ENCODE measurements at regions not wholly inside any gene's neighbourhood (a gene's known extent, or its start where the extent isn't known, plus 50 kb on each side); places are given as distances from the start of the nearest gene placed in this dataset.

DNA sequence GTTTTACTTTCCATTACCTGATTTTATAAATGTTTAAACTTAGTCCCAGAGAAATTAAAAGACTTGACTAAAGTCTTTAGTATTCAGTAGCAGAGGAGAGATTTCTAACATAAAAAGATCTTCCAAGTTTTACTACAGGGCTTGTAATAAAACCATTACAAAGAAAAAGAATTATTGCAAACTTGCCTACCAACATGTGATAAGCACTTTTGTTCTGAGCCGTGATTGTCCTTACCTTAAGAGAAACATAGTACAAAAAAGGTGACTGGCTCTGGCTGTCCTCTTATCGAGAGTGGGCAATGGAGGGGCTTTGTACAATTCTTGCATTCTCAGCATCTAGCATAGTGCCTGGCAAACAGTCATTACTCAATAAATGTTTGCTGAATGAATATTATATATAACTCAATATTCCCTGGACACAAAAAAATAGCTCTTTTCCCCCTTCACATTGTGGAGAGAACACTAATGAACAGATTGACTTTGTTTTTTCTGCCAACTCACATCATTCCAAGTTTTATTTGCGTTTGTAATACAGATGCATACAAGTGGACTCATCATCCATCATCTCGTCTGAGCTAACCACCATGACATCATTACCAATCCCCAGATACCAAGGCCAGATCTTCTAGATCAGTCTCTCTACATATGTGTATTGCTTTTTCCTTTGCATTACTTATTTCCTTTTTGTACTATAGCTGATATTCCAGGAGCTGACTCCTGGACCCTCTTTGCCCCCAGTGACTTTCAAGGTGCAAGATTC, 192.8 kb upstream of the EEA1 start:
- Histone ChIP-seq H3K27me3 (ENCODE audit: low read length) (no peaks in the 10 kb centered on the region), H3K36me3 (ENCODE audit: low read depth, low read length) (no peaks in the 10 kb centered on the region), H3K4me3 (ENCODE audit: low read length) (no peak overlapping the region), H3K9ac (ENCODE audit: low read length) (no peak overlapping the region), H4K20me1 (ENCODE audit: low read length) (no peaks in the 10 kb centered on the region), H3K4me2 (ENCODE audit: low read length) (no peak overlapping the region), H3K9me3 (ENCODE audit: low read length) (no peaks in the 10 kb centered on the region), H3K9me2 (replicated peaks; ENCODE audit: low read length) (no peaks in the 10 kb centered on the region), H3K4me1 (ENCODE audit: insufficient read depth, low read length) (peaks cover 12% of the 10 kb centered on the region), H2AFZ (ENCODE audit: low read length) (no peak overlapping the region), H3K79me2 (ENCODE audit: low read length) (no peaks in the 10 kb centered on the region), H3K27ac (ENCODE audit: low read length) (no peak overlapping the region), H3F3A (ENCODE audit: low read length, unreplicated experiment) (no peaks in the 10 kb centered on the region)
- DNase-seq, result peak; percentile 54
- intact Hi-C loops (cut with micrococcal nuclease), result no loop called here
- ATAC-seq, result no peak
- TF ChIP-seq EZH2phosphoT487 (IDR thresholded peaks at IDR 0.05; ENCODE audit: borderline replicate concordance, low read length) (no peak), EZH2 (IDR thresholded peaks at IDR 0.05; ENCODE audit: low read length, unreplicated experiment) (no peak), CTCF (conservative IDR thresholded peaks at IDR 0.05; ENCODE audit: low read depth, low read length) (no peak)
- ChIA-PET CTCF (interaction anchor here (0.6 kb wide), 1 partner anchor 135 kb away, joined by 8 read pairs; no protein-coding TSS in a partner anchor), POLR2A (ENCODE audit: unreplicated experiment) (no interaction called here)
- BruUV-seq (replicated peaks), result no TSS peak

- no peak overlapping the region for H3K4me2 ChIP-seq (ENCODE audit: low read length)
Observed at GRCh38 chr12:93122569-93123091, 193.5 kb upstream of the EEA1 start.

More at GRCh38 chr12:93122569-93123091, 193.5 kb upstream of the EEA1 start:
- Histone ChIP-seq H3K27me3 (ENCODE audit: low read length) (no peaks in the 10 kb centered on the region), H3K4me1 (ENCODE audit: insufficient read depth, low read length) (peaks cover 12% of the 10 kb centered on the region), H3F3A (ENCODE audit: low read length, unreplicated experiment) (no peaks in the 10 kb centered on the region), H2AFZ (ENCODE audit: low read length) (no peak overlapping the region), H3K9me3 (ENCODE audit: low read length) (no peaks in the 10 kb centered on the region), H3K9ac (ENCODE audit: low read length) (no peak overlapping the region), H3K79me2 (ENCODE audit: low read length) (no peaks in the 10 kb centered on the region), H3K4me3 (ENCODE audit: low read length) (no peak overlapping the region), H3K9me2 (replicated peaks; ENCODE audit: low read length) (no peaks in the 10 kb centered on the region), H3K36me3 (ENCODE audit: low read depth, low read length) (no peaks in the 10 kb centered on the region), H3K27ac (ENCODE audit: low read length) (no peak overlapping the region), H4K20me1 (ENCODE audit: low read length) (no peaks in the 10 kb centered on the region)
- no TSS peak for BruUV-seq (replicated peaks)
- no peak for TF ChIP-seq EZH2phosphoT487 (IDR thresholded peaks at IDR 0.05; ENCODE audit: borderline replicate concordance, low read length)
- no peak for TF ChIP-seq EZH2 (IDR thresholded peaks at IDR 0.05; ENCODE audit: low read length, unreplicated experiment)
- TF ChIP-seq CTCF (conservative IDR thresholded peaks at IDR 0.05; ENCODE audit: low read depth, low read length), result no peak
- no peak for ATAC-seq
- no peak for DNase-seq
- intact Hi-C loops (cut with micrococcal nuclease), result no loop called here
- POLR2A ChIA-PET (ENCODE audit: unreplicated experiment), result no interaction called here
- CTCF ChIA-PET, result interaction anchor here (0.6 kb wide), 1 partner anchor 135 kb away, joined by 8 read pairs; no protein-coding TSS in a partner anchor

All from PC-3 (cell line).